ENCODE measurements at regions not wholly inside any gene's neighbourhood (a gene's known extent, or its start where the extent isn't known, plus 50 kb on each side); places are given as distances from the start of the nearest gene placed in this dataset.

DNA sequence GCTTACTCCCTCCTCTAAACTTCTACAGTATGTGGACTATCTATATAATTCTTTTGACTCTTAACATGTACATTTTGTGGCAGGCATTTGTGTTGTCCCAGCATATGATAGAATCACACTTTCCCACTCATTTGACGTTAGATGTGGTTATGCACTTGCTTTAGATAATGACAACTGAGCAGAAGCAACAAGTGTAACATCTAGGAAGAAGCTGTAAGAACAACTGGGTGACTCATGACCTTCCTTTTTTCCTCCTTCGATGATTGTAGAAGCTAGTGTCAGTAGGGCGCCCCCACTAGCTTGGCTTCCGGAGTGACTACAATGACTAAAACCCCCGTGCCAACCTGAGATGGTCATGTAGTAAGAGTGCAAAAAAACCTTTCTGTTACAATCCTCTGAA, 74.6 kb upstream of the CEP85L start:
- Histone ChIP-seq H3K4me3 (no peak overlapping the region), H3K36me3 (ENCODE audit: low read depth) (no peaks in the 10 kb centered on the region), H3K9me3 (ENCODE audit: low read depth) (no peaks in the 10 kb centered on the region), H3K79me2 (ENCODE audit: insufficient read depth) (no peaks in the 10 kb centered on the region), H3K4me1 (ENCODE audit: insufficient read depth) (0 out of 2 replicates have a peak, but pooled peaks cover 4% of the 10 kb centered on the region), H3K4me2 (ENCODE audit: unreplicated experiment) (no peak overlapping the region), H3K27ac (no peak overlapping the region), H3K27me3 (replicated peaks; ENCODE audit: insufficient read depth) (no peaks in the 10 kb centered on the region), H3F3A (ENCODE audit: insufficient read depth) (peaks cover 6% of the 10 kb centered on the region; the same call in 1 of the 2 replicates), H4K20me1 (ENCODE audit: insufficient read depth) (no peaks in the 10 kb centered on the region), H2AFZ (no peak overlapping the region), H3K9me2 (ENCODE audit: insufficient read depth) (no peaks in the 10 kb centered on the region), H3K9ac (no peak overlapping the region)
- WGBS, 2 experiments (ENCODE audit: low coverage in 1 of 2, low lambda C conversion rate in 2 of 2, missing lambda C conversion rate in 2 of 2): 81 to 84% methylated on average over 5 of the region's 5 CpGs
- no peak for DNase-seq
- no peak for TF ChIP-seq EZH2phosphoT487 (IDR thresholded peaks at IDR 0.05; ENCODE audit: insufficient read depth, low read depth)
- no peak for TF ChIP-seq EZH2 (IDR thresholded peaks at IDR 0.05; ENCODE audit: insufficient read depth, poor library complexity, severe bottlenecking)
- in situ Hi-C loops (cut with MboI): no loop called here

GRCh38 chr6:118724211-118724610, 72.8 kb upstream of the CEP85L start:
- Histone ChIP-seq H4K20me1 (ENCODE audit: insufficient read depth) (no peaks in the 10 kb centered on the region), H2AFZ (no peak overlapping the region), H3K4me3 (no peak overlapping the region), H3K27me3 (replicated peaks; ENCODE audit: insufficient read depth) (no peaks in the 10 kb centered on the region), H3K27ac (no peak overlapping the region), H3K9me3 (ENCODE audit: low read depth) (no peaks in the 10 kb centered on the region), H3K79me2 (ENCODE audit: insufficient read depth) (no peaks in the 10 kb centered on the region), H3K4me1 (ENCODE audit: insufficient read depth) (0 out of 2 replicates have a peak, but pooled peaks cover 4% of the 10 kb centered on the region), H3F3A (ENCODE audit: insufficient read depth) (peaks cover 6% of the 10 kb centered on the region; the same call in 1 of the 2 replicates), H3K4me2 (ENCODE audit: unreplicated experiment) (no peak overlapping the region), H3K9ac (no peak overlapping the region), H3K9me2 (ENCODE audit: insufficient read depth) (no peaks in the 10 kb centered on the region), H3K36me3 (ENCODE audit: low read depth) (no peaks in the 10 kb centered on the region)
- 77 to 81% methylated on average over 3 of the region's 3 CpGs for WGBS, 2 experiments (ENCODE audit: low coverage in 1 of 2, low lambda C conversion rate in 2 of 2, missing lambda C conversion rate in 2 of 2)
- in situ Hi-C loops (cut with MboI): no loop called here
- TF ChIP-seq EZH2phosphoT487 (IDR thresholded peaks at IDR 0.05; ENCODE audit: insufficient read depth, low read depth) (no peak), EZH2 (IDR thresholded peaks at IDR 0.05; ENCODE audit: insufficient read depth, poor library complexity, severe bottlenecking) (no peak)
- DNase-seq: no peak

DNA sequence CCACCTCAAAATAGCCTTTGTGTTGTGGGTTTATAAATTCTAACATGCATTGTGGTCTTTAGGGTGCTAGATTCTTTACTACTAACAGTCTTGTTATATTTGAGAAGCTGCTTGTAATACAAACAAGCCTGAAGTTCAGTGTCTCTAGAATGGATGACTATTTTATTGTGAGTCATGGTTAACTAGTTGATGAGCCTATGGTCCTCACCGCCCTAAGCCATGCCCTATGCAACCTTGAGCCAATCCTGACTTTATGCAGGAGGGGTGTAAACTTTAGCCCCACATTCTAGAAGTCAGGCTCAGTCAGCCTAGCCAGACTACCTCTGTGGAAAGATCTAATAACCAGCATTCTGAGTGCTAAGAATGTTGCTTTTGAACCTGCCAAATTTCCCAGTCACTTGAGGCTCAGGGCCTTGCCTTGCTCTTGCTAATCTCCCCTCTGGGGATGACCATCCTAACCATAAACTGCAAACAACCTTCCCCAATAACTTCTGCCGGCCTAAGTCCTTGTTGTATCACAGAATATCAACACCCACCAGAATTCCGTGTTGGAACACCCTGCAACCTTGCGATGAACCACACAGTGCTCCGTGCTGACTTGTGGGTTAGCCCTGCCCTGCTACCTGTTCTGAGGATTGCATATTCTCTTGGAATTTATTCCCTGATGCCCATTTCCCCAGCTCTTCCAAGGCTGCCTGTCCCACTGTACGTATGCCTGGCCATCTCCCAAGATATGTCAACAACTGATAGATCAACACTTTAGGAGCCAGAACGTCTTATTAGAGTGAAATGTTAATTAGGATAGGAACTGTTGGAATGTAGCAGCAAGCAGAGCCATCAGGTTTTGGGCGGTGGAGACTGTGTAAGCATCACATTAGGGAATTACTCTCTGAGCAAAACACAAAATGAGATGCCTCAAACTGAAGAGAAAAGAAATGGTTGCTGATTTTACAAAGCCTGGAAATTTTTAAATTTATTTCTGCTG, 71.7 kb upstream of the CEP85L start:
- H2AFZ ChIP-seq: 0 out of 2 replicates have a peak overlapping the region, but pooled peaks have one; percentile 51
- no peak overlapping the region for H3K4me2 ChIP-seq (ENCODE audit: unreplicated experiment)

DNA sequence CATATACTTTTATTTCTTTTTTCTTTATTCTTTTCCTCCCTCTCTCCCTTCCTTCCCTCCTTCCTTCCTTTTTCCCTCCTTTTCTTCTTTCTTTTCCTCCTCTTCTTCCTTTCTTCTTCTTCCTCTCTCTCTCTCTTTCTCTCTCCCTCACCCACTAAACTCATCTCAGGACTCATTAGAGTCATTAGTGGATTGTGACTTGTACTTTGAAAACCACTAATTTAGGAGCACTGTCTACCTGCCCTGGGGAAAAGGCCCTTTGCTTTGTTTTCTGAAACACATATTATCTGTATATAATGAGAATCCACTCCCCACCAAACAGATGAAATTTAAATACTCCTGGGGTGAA, 68.7 kb upstream of the CEP85L start:
- Histone ChIP-seq H3K9ac (no peak overlapping the region), H3K9me2 (ENCODE audit: insufficient read depth) (no peaks in the 10 kb centered on the region), H2AFZ (no peak overlapping the region), H3K27ac (no peak overlapping the region), H3K27me3 (replicated peaks; ENCODE audit: insufficient read depth) (no peaks in the 10 kb centered on the region), H4K20me1 (ENCODE audit: insufficient read depth) (no peaks in the 10 kb centered on the region), H3K36me3 (ENCODE audit: low read depth) (no peaks in the 10 kb centered on the region), H3K4me1 (ENCODE audit: insufficient read depth) (0 out of 2 replicates have a peak, but pooled peaks cover 4% of the 10 kb centered on the region), H3K79me2 (ENCODE audit: insufficient read depth) (no peaks in the 10 kb centered on the region), H3F3A (ENCODE audit: insufficient read depth) (peaks cover 6% of the 10 kb centered on the region; the same call in 1 of the 2 replicates), H3K9me3 (ENCODE audit: low read depth) (no peaks in the 10 kb centered on the region), H3K4me2 (ENCODE audit: unreplicated experiment) (no peak overlapping the region), H3K4me3 (no peak overlapping the region)
- no peak for DNase-seq
- TF ChIP-seq EZH2 (IDR thresholded peaks at IDR 0.05; ENCODE audit: insufficient read depth, poor library complexity, severe bottlenecking): no peak
- no peak for TF ChIP-seq EZH2phosphoT487 (IDR thresholded peaks at IDR 0.05; ENCODE audit: insufficient read depth, low read depth)
- in situ Hi-C loops (cut with MboI): no loop called here

More for the DNA sequence above, 71.7 kb upstream of the CEP85L start:
- Histone ChIP-seq H3K9me2 (ENCODE audit: insufficient read depth) (no peaks in the 10 kb centered on the region), H4K20me1 (ENCODE audit: insufficient read depth) (no peaks in the 10 kb centered on the region), H3F3A (ENCODE audit: insufficient read depth) (peaks cover 6% of the 10 kb centered on the region; the same call in 1 of the 2 replicates), H3K4me1 (ENCODE audit: insufficient read depth) (0 out of 2 replicates have a peak, but pooled peaks cover 4% of the 10 kb centered on the region), H3K27ac (no peak overlapping the region), H3K36me3 (ENCODE audit: low read depth) (no peaks in the 10 kb centered on the region), H3K9me3 (ENCODE audit: low read depth) (no peaks in the 10 kb centered on the region), H3K27me3 (replicated peaks; ENCODE audit: insufficient read depth) (no peaks in the 10 kb centered on the region), H3K4me3 (no peak overlapping the region), H3K79me2 (ENCODE audit: insufficient read depth) (no peaks in the 10 kb centered on the region), H3K9ac (no peak overlapping the region)
- DNase-seq: peak; percentile 44
- no peak for TF ChIP-seq EZH2 (IDR thresholded peaks at IDR 0.05; ENCODE audit: insufficient read depth, poor library complexity, severe bottlenecking)
- TF ChIP-seq EZH2phosphoT487 (IDR thresholded peaks at IDR 0.05; ENCODE audit: insufficient read depth, low read depth): no peak
- in situ Hi-C loops (cut with MboI): no loop called here
- 63 to 69% methylated on average over 8 of the region's 8 CpGs for WGBS, 2 experiments (ENCODE audit: low coverage in 1 of 2, low lambda C conversion rate in 2 of 2, missing lambda C conversion rate in 2 of 2)

Measured in GM23248 (cell line).